Mesenchymal stem cell (in vitro differentiated cells and primary cell): ENCODE measurements at regions not wholly inside any gene's neighbourhood (a gene's known extent, or its start where the extent isn't known, plus 50 kb on each side); places are given as distances from the start of the nearest gene placed in this dataset.

Source experiments
- DNase-seq: peaks from one replicate; pipeline ENCODE4 v3.0.0-alpha.2; 2013
- H2AFZ ChIP-seq: one replicate; pipeline ENCODE4 v1.6.1; 2013; ENCODE audit warnings: low read depth, mild to moderate bottlenecking, control low read depth, inconsistent platforms, low read length, moderate library complexity
- H2AK5ac ChIP-seq: 2 replicates; pipeline ENCODE4 v1.6.1; 2013; ENCODE audit warnings: low read length, moderate library complexity, mild to moderate bottlenecking, inconsistent platforms; ENCODE audit not compliant: severe bottlenecking
- H2BK120ac ChIP-seq: one replicate; pipeline ENCODE4 v1.6.1; 2013; ENCODE audit warnings: low read depth, mild to moderate bottlenecking, inconsistent platforms, low read length, moderate library complexity
- H2BK12ac ChIP-seq, 2 experiments: one replicate each; pipeline ENCODE4 v1.6.1; 2013; ENCODE audit warnings: inconsistent platforms in 2 of 2, low read length in 2 of 2, mild to moderate bottlenecking in 2 of 2, moderate library complexity in 2 of 2, control low read depth in 1 of 2
- H2BK15ac ChIP-seq: one replicate; pipeline ENCODE4 v1.6.1; 2013; ENCODE audit warnings: mild to moderate bottlenecking, low read depth, inconsistent platforms; ENCODE audit not compliant: poor library complexity, severe bottlenecking
- H2BK5ac ChIP-seq: 2 replicates; pipeline ENCODE4 v1.6.1; 2013; ENCODE audit warnings: low read depth, mild to moderate bottlenecking, low read length, control low read depth, inconsistent platforms; ENCODE audit not compliant: poor library complexity, severe bottlenecking
- H3K14ac ChIP-seq, 2 experiments: one replicate each; pipeline ENCODE4 v1.6.1; 2013; ENCODE audit warnings: inconsistent platforms in 2 of 2, low read length in 2 of 2, control low read depth in 1 of 2, mild to moderate bottlenecking in 1 of 2, moderate library complexity in 1 of 2
- H3K18ac ChIP-seq, 2 experiments: one replicate each; pipeline ENCODE4 v1.6.1; 2013; ENCODE audit warnings: inconsistent platforms in 2 of 2, low read length in 2 of 2, control low read depth in 1 of 2, low read depth in 1 of 2, mild to moderate bottlenecking in 1 of 2
- H3K23ac ChIP-seq, 2 experiments: one replicate each; pipeline ENCODE4 v1.6.1; 2013; ENCODE audit warnings: inconsistent platforms in 2 of 2, low read length in 2 of 2, mild to moderate bottlenecking in 2 of 2, moderate library complexity in 2 of 2, control low read depth in 1 of 2
- H3K27ac ChIP-seq: 2 replicates; pipeline ENCODE4 v1.5.1; 2013; ENCODE audit warnings: mild to moderate bottlenecking, moderate library complexity, low read length, control low read depth, inconsistent platforms; ENCODE audit not compliant: poor library complexity, severe bottlenecking
- H3K27me3 ChIP-seq, 2 experiments: 2 replicates each; pipeline versions ENCODE4 v1.6.1 to v1.7.0; 2013; ENCODE audit warnings: low read length in 2 of 2, mild to moderate bottlenecking in 2 of 2, moderate library complexity in 2 of 2, control low read depth in 1 of 2, inconsistent platforms in 1 of 2; ENCODE audit not compliant: control insufficient read depth in 1 of 2, insufficient read depth in 1 of 2
- H3K36me3 ChIP-seq, 2 experiments: 2 replicates each; pipeline versions ENCODE4 v1.6.1 to v1.7.0; 2013; ENCODE audit warnings: low read length in 2 of 2, control low read depth in 1 of 2, inconsistent platforms in 1 of 2, low read depth in 1 of 2, mild to moderate bottlenecking in 1 of 2; ENCODE audit not compliant: insufficient read depth in 2 of 2, control insufficient read depth in 1 of 2
- H3K4ac ChIP-seq, 2 experiments: one replicate each; pipeline ENCODE4 v1.6.1; 2013; ENCODE audit warnings: inconsistent platforms in 2 of 2, low read length in 2 of 2, mild to moderate bottlenecking in 2 of 2, moderate library complexity in 2 of 2, control low read depth in 1 of 2, low read depth in 1 of 2
- H3K4me1 ChIP-seq: 2 replicates; pipeline ENCODE4 v1.6.1; 2013; ENCODE audit warnings: low read depth, low read length, control low read depth; ENCODE audit not compliant: control insufficient read depth, insufficient read depth
- H3K4me2 ChIP-seq: 2 replicates; pipeline ENCODE4 v1.6.1; 2013; ENCODE audit warnings: low read length, mild to moderate bottlenecking, inconsistent platforms; ENCODE audit not compliant: poor library complexity, severe bottlenecking
- H3K4me3 ChIP-seq, 2 experiments: 2 replicates each; pipeline versions ENCODE4 v1.5.1 to v1.7.0; 2013; ENCODE audit warnings: low read length in 2 of 2, mild to moderate bottlenecking in 2 of 2, control low read depth in 1 of 2, low read depth in 1 of 2; ENCODE audit not compliant: insufficient read depth in 1 of 2
- H3K79me1 ChIP-seq: replicated peaks from 2 replicates; pipeline ENCODE4 v1.6.1; 2013; ENCODE audit warnings: mild to moderate bottlenecking, control low read depth, low read length, inconsistent platforms; ENCODE audit not compliant: poor library complexity, severe bottlenecking
- H3K9ac ChIP-seq: 2 replicates; pipeline ENCODE4 v1.7.0; 2013; ENCODE audit warnings: mild to moderate bottlenecking, low read length, moderate library complexity
- H3K9me3 ChIP-seq: 2 replicates; pipeline ENCODE4 v1.7.0; 2013; ENCODE audit warnings: mild to moderate bottlenecking, low read length; ENCODE audit not compliant: control insufficient read depth
- H4K8ac ChIP-seq: one replicate; pipeline ENCODE4 v1.6.1; 2013; ENCODE audit warnings: inconsistent platforms, mild to moderate bottlenecking, low read length, moderate library complexity
- H4K91ac ChIP-seq: one replicate; pipeline ENCODE4 v1.6.1; 2013; ENCODE audit warnings: mild to moderate bottlenecking, low read length, inconsistent platforms
- WGBS: methylation state at CpG from one replicate; pipeline ENCODE4 v1.1.7; 2013; ENCODE audit warnings: mixed read lengths; 5-methylcytosine and 5-hydroxymethylcytosine counted together

GRCh38 chr17:63151941-63152523 is 186.0 kb downstream of the TANC2 start:
- no peak overlapping the region for H3K14ac ChIP-seq
- no peak overlapping the region for H3K18ac ChIP-seq
- no peak overlapping the region for H4K8ac ChIP-seq
- WGBS, result 86% methylated on average over 1 of the region's 4 CpGs
- H3K4me1 ChIP-seq, result no peaks in the 10 kb centered on the region
- no peak overlapping the region for H2AFZ ChIP-seq
- no peak overlapping the region for H4K91ac ChIP-seq
- H2AK5ac ChIP-seq, result no peak overlapping the region
- peak; percentile 31 for DNase-seq
- no peak overlapping the region for H3K4ac ChIP-seq
- H3K9me3 ChIP-seq, result no peaks in the 10 kb centered on the region
- no peak overlapping the region for H2BK120ac ChIP-seq
- H2BK5ac ChIP-seq, result no peak overlapping the region
- H3K9ac ChIP-seq, result peak overlapping the region; percentile 87
- H3K4me2 ChIP-seq, result no peak overlapping the region
- H3K4me3 ChIP-seq, result peak overlapping the region in 1 of 2 experiments; percentile 68
- no peak overlapping the region for H3K23ac ChIP-seq
- H3K27ac ChIP-seq, result no peak overlapping the region
- no peak overlapping the region for H2BK12ac ChIP-seq
- H3K36me3 ChIP-seq, result no peaks in the 10 kb centered on the region
- no peak overlapping the region for H2BK15ac ChIP-seq
- peaks cover 10% of the 10 kb centered on the region for H3K79me1 ChIP-seq
- H3K27me3 ChIP-seq, result no peaks in the 10 kb centered on the region

GRCh38 chr17:63153488-63153887 is 187.5 kb downstream of the TANC2 start:
- Histone ChIP-seq H3K18ac (no peak overlapping the region), H3K4ac (no peak overlapping the region), H3K14ac (no peak overlapping the region), H3K4me1 (no peaks in the 10 kb centered on the region), H3K9me3 (no peaks in the 10 kb centered on the region), H3K9ac (peak overlapping the region; percentile 87), H2BK120ac (no peak overlapping the region), H2AK5ac (no peak overlapping the region), H2AFZ (no peak overlapping the region), H3K4me3 (no peak overlapping the region), H2BK15ac (no peak overlapping the region), H3K79me1 (peaks cover 7% of the 10 kb centered on the region), H3K23ac (no peak overlapping the region), H3K27me3 (no peaks in the 10 kb centered on the region), H2BK5ac (no peak overlapping the region), H4K91ac (no peak overlapping the region), H3K27ac (no peak overlapping the region), H3K36me3 (no peaks in the 10 kb centered on the region), H4K8ac (no peak overlapping the region), H2BK12ac (no peak overlapping the region), H3K4me2 (no peak overlapping the region)
- WGBS, result 100% methylated on average over 1 of the region's 1 CpG
- DNase-seq, result no peak

GRCh38 chr17:63154586-63155244 is 188.7 kb downstream of the TANC2 start:
- Histone ChIP-seq H3K9me3 (no peaks in the 10 kb centered on the region), H2BK12ac (no peak overlapping the region), H2BK5ac (no peak overlapping the region), H3K79me1 (peaks cover 13% of the 10 kb centered on the region), H2BK15ac (no peak overlapping the region), H2AFZ (no peak overlapping the region), H3K4me1 (no peaks in the 10 kb centered on the region), H3K4me3 (no peak overlapping the region), H4K91ac (no peak overlapping the region), H3K9ac (no peak overlapping the region), H3K27ac (no peak overlapping the region), H3K36me3 (no peaks in the 10 kb centered on the region), H3K4me2 (no peak overlapping the region), H2BK120ac (no peak overlapping the region), H2AK5ac (no peak overlapping the region), H3K4ac (no peak overlapping the region), H4K8ac (no peak overlapping the region), H3K14ac (no peak overlapping the region), H3K27me3 (no peaks in the 10 kb centered on the region), H3K23ac (no peak overlapping the region), H3K18ac (no peak overlapping the region)
- no peak for DNase-seq
- 95% methylated on average over 1 of the region's 1 CpG for WGBS

GRCh38 chr17:63156986-63157385 is 191.0 kb downstream of the TANC2 start:
- H3K4me3 ChIP-seq, result no peak overlapping the region
- no peak overlapping the region for H3K27ac ChIP-seq
- DNase-seq, result no peak
- H2BK120ac ChIP-seq, result no peak overlapping the region
- no peak overlapping the region for H3K9ac ChIP-seq
- no peaks in the 10 kb centered on the region for H3K36me3 ChIP-seq
- H4K8ac ChIP-seq, result no peak overlapping the region
- H2BK5ac ChIP-seq, result no peak overlapping the region
- no peak overlapping the region for H3K4ac ChIP-seq
- H3K4me1 ChIP-seq, result no peaks in the 10 kb centered on the region
- H3K4me2 ChIP-seq, result no peak overlapping the region
- H2BK15ac ChIP-seq, result no peak overlapping the region
- H3K14ac ChIP-seq, result no peak overlapping the region
- no peaks in the 10 kb centered on the region for H3K27me3 ChIP-seq
- H3K79me1 ChIP-seq, result peaks cover 19% of the 10 kb centered on the region
- no peak overlapping the region for H2AFZ ChIP-seq
- no peak overlapping the region for H2AK5ac ChIP-seq
- no peak overlapping the region for H3K23ac ChIP-seq
- no peaks in the 10 kb centered on the region for H3K9me3 ChIP-seq
- no peak overlapping the region for H2BK12ac ChIP-seq
- WGBS, result 91% methylated on average over 1 of the region's 1 CpG
- no peak overlapping the region for H3K18ac ChIP-seq
- no peak overlapping the region for H4K91ac ChIP-seq
